ENCODE measurements at regions not wholly inside any gene's neighbourhood (a gene's known extent, or its start where the extent isn't known, plus 50 kb on each side); places are given as distances from the start of the nearest gene placed in this dataset.
"Not testable (repeated sequence)": the region's sequence is repeated elsewhere in the genome, so short reads cannot be mapped to it uniquely, and the experiment has no call there.

GRCh38 chr10:9342885-9343570 lies 1288.5 kb downstream of the GATA3 start:
- no peak for DNase-seq

DNA sequence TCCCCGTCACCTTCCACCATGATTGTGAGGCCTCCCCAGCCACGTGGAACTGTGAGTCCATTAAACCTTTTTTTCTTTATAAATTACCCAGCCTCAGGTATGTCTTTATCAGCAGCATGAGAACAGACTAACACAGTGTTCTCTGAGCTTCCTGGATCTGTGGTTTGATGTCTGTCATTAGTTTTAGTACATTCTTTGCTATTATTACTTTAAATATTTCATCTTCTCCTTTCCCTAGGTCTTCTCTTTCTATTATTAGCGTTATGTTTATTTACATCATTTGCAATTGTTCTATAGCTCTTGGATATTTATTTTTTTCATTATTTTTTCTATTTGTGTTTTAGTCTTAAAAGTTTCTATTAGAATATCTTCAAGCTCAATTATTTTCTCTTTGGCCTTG lies 1293.4 kb downstream of the GATA3 start:
- DNase-seq = not testable (repeated sequence)

DNA sequence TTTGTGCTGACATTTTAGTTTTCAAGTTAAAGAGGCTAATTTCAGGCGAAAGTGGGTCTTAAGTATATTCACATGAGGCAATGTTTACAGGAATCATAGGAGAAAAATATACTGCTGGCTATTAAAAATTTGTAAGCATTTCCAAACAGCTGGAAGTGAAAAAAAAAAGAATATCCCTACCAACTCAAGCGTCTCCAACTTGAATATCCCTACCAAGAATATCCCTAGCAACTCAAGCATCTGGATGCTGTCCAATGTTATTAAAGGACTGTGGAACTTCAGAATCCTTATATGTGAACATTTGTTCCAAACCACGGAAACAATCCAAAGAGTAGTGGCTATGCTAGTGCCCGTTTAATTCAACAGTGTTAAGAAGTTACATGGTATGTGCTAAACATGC lies 1303.0 kb downstream of the GATA3 start:
- no peak for DNase-seq

DNA sequence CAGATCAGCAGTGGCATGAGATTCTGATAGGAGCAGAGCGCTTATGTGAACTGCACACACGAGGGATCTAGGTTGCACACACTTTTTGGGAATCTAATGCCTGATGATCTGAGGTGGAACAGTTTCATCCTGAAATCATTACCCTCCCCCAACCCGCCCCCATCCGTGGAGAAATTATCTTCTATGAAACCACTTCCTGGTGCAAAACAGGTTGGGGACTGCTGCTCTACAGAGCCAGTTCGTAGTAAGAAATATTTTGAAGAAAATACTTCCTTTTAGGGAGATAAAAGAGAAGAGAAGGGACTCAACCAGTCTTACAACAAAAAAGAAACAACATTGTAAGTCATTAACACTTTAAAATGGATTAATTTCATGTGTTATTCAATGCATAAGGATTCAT lies 1308.2 kb downstream of the GATA3 start:
- no peak for DNase-seq

DNA sequence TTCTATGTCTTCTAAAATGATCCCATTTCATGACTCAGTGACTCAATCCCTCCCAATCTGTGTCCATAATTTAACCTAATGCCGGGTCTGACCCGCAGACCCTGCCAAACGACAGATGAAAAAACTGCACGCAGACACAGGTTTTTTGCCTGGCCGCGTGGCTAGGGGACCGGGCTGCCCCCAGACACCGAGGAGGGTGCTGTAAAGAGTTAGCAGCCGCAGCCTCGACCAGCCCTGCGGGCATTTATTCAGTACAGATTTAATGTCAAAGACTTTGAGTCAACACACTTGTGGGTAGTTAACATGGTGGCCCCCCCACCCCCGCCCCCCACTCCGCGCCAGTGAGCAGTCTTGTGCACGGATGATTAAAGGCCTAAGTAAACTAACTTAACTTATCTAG lies 1324.7 kb downstream of the GATA3 start:
- no peak for DNase-seq

GRCh38 chr10:9381733-9382532 lies 1327.4 kb downstream of the GATA3 start:
- DNase-seq = no peak

- DNase-seq = no peak
Observed at GRCh38 chr10:9382533-9382866, 1328.0 kb downstream of the GATA3 start.

DNA sequence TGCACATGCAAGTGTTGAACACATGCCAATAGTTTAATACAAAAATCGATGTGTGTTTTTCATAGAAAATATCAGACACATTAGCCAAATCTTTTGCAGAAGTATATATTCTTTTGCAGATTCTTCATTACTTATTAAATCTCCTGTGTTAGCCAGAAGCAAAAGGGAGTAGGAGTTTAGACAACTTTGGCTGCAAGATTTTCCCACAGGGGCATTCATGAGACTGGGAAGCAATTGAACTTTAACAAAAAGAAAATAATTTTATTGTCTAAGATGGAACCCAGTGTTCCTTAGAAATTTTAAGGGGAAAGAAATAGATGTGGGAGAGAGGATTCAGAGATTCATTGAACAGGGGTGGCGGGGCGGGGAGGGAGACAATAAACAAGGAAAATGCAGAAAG lies 1336.0 kb downstream of the GATA3 start:
- DNase-seq = no peak

DNA sequence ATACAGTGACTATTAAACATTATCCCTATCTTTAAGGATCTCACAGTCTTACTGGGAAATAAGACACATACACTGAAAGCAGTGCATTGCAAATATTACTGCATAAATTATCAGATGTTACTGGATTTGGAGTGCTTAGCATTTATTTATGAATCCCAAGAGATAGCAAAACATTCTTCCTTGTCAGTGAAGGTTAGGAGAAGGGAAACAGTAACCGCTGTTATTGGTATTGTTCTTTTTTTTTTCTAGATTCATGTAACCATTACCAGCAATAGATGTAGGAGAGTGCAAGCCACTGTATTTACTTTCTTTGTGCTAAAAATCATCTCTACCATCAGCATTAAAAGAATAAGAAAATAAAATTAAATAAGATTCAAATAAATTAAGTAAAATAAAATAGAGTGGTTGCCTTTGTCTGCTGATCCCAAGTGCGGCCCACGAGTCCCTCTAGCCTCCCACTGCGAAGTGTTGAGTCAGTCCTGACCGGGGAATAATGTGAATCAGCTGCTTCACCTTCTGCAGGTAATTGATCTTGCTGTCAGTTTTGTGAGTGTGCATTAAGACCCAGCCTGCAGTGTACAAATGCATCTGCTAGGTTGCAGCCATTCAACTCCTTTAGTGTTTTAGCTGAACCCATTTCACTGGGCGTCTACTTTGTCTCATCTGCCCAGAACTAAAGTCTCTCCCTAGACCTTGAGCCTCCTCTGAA lies 1344.9 kb downstream of the GATA3 start:
- no peak for DNase-seq

DNA sequence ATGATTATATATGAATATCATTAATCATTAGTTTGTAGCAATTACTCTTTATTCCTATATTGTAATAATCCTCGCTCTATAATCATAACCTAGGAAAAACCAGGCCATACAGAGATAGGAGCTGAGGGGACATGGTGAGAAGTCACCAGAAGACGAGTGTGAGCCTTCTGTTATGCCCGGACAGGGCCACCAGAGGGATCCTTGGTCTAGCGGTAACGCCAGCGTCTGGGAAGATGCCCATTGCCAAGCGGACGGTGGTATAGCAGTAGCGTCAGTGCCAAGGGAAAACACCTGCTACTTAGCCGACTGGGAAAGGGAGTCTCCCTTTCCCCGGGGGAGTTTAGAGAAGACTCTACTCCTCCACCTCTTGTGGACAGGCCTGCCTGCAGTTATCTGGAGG lies 1347.6 kb downstream of the GATA3 start:
- DNase-seq = not testable (repeated sequence)

GRCh38 chr10:9402507-9403195 lies 1348.2 kb downstream of the GATA3 start:
- DNase-seq = not testable (repeated sequence)

DNA sequence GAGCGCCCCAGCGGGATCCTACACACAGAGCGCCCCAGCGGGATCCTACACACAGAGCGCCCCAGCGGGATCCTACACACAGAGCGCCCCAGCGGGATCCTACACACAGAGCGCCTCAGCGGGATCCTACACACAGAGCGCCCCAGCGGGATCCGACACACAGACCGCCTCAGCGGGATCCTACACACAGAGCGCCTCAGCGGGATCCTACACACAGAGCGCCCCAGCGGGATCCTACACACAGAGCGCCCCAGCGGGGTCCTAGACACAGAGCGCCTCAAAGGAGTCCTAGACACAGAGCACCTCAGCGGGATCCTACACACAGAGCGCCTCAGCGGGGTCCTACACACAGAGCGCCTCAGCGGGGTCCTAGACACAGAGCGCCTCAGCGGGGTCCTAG lies 1352.7 kb downstream of the GATA3 start:
- not testable (repeated sequence) for DNase-seq

GRCh38 chr10:9416331-9416730 lies 1361.8 kb downstream of the GATA3 start:
- DNase-seq = no peak

- no peak for DNase-seq
Observed at GRCh38 chr10:9419757-9420156, 1365.3 kb downstream of the GATA3 start.

- DNase-seq = no peak
Observed at GRCh38 chr10:9427209-9427608, 1372.7 kb downstream of the GATA3 start.

DNA sequence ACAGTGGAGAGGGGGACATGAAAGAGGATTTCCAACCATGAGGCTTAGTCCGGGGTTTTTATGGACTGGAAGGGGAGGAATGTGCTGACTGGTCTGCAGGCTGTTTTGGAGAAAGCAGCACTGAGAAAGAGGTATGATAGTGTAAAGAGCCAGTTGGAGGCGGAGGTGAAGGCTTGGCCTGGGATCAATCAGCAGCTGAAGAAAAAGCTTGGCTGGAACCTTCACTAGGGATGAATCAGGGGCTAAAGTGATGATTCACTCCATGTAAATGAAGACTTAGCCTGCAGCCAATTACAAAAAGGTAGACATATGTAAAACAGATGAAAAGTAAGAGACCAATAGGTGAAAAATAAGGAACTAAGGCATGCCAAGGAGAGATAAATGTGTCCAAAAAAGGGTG lies 1382.6 kb downstream of the GATA3 start:
- no peak for DNase-seq

DNA sequence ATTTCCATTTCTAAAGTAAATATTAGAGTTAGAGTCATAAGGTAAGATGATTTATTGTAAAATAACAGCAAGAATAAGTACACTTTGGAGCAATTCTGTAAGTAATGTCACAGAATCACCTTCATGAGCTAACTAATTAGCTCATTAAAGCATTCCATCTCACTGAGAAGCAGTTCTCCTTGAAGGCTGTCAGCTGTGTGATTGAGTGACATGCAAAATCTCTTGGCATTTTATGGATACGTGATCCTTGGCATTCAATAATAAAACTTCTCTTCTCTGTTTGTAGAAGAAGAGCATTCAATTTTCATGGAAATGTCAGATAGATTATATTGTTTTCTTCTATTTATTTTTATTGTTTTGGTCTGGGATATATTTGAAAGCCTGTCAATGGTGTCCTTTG lies 1389.3 kb downstream of the GATA3 start:
- no peak for DNase-seq

DNA sequence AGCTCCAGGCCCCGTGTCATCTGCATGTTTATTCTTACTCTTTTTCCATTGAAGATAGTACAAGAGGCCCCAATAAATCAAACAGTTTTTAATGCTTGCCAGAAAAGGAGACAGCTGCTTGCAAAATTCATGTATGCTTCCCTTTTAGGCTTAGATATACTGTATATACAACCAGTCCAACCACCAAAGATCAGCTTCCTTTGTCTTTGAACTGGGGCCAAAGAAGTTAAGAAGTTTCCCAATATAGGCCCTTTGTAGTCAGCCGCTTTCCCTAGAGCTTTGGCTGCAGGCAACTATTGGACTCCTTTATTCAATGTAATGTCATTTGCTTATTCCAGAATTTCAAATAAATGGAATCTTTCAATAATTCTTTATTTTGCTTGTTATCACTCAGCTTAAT lies 1395.0 kb downstream of the GATA3 start:
- DNase-seq = no peak

DNA sequence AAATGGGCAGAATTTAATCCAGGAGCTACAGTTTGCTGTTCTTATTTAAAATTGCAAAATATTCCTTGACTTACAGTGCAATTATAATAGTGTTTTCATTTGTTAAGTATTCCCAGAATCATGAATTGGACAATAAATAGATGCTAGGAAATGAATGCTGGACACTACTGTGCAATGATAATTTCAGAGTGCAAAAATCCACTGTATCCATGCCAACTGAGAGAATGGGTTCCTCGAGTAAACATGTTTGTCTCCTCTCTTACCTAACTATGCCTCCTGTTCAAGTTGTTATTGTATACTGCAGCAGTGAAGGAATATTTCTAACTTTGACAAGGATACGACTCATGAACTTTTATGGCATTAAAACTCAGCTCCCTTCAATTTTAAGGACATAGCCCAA lies 1396.3 kb downstream of the GATA3 start:
- DNase-seq = no peak

GRCh38 chr10:9451211-9451773 lies 1396.8 kb downstream of the GATA3 start:
- no peak for DNase-seq

DNA sequence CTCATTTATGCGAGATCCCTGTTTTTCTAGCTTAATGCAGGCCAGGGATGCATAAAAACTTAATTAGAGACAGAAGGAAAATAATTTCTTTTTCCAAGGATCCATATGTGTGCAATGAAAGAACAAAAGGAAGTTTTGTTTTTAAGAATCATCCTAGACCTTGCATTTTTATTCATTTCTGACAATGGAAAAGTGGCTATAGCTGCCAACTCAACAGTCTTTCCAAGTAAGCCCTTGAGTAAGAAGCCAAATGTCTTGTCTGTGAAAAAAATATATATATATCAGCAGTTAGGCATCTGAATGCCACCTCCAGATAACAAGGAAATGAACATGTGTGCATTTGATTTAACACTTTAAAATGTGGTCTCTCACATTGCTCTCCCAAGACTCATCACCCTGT lies 1397.6 kb downstream of the GATA3 start:
- no peak for DNase-seq

DNA sequence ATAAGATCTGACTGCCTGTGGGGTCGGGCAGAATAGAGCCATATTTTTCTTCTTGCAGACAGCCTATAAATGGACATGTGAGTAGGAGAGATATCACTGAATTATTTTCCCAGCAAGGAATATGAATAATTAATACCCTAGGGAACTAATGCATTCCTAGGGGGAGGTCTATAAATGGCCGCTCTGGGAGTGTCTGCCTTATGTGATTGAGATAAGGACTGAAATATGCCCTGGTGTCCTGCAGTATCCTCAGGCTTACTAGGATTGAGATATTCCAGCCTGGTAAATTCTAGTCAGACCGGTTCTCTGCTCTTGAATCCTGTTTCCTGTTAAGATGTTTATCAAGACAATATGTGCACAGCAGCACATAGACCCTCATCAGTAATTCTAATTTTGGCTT lies 1399.4 kb downstream of the GATA3 start:
- DNase-seq = not testable (repeated sequence)

DNA sequence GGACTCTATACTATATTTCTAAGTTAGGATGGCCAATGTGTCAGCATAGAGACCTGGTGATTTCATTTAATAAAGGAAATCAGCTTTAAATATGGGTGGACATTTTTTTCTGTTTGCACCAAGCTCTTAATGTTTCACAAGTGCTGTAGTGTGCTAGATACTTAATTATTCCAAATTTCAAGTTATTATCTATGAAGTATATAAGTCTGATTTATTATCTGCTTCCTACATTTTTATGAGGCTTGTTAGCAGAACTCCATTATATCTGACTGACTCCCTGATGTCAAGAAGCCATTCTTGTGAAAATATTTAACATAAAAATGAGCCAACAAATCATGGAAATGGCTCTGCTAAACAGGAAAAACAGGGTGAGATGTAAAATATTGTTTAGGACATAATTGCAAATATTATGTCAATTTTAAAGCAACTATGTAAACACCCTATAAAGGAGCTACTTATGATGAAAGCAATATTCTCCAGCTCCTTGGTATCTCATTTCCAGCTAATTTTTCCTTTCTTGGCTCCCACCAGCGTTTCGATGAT lies 1415.2 kb downstream of the GATA3 start:
- no peak for DNase-seq

Data from DMS79 treated with DMSO at 0.1 percent for 48 hours (cell line).